Muscle layer of colon (tissue), 2 donors: ENCODE measurements at regions not wholly inside any gene's neighbourhood (a gene's known extent, or its start where the extent isn't known, plus 50 kb on each side); places are given as distances from the start of the nearest gene placed in this dataset.
"Not testable (repeated sequence)": the region's sequence is repeated elsewhere in the genome, so short reads cannot be mapped to it uniquely, and the experiment has no call there.

Experiments used
- H3K27ac ChIP-seq: one replicate; pipeline ENCODE4 v1.7.0; 2013; ENCODE audit warnings: low read depth, mild to moderate bottlenecking, low read length, moderate library complexity
- H3K27me3 ChIP-seq, 2 donors: one replicate each; pipeline ENCODE4 v1.7.0; 2013; ENCODE audit warnings: low read length in 2 of 2, mild to moderate bottlenecking in 2 of 2; ENCODE audit not compliant: insufficient read depth in 2 of 2, control insufficient read depth in 1 of 2
- H3K36me3 ChIP-seq: one replicate; pipeline ENCODE4 v1.7.0; 2013; ENCODE audit warnings: mild to moderate bottlenecking, low read length; ENCODE audit not compliant: insufficient read depth
- H3K4me1 ChIP-seq: one replicate; pipeline ENCODE4 v1.7.0; 2013; ENCODE audit warnings: mild to moderate bottlenecking, low read length; ENCODE audit not compliant: insufficient read depth
- H3K4me3 ChIP-seq, 2 donors: one replicate each; pipeline ENCODE4 v1.7.0; 2013; ENCODE audit warnings: low read length in 2 of 2, low read depth in 1 of 2, mild to moderate bottlenecking in 1 of 2, moderate library complexity in 1 of 2
- H3K9ac ChIP-seq: one replicate; pipeline ENCODE4 v1.7.0; 2013; ENCODE audit warnings: low read length
- H3K9me3 ChIP-seq: one replicate; pipeline ENCODE4 v1.7.0; 2013; ENCODE audit warnings: mild to moderate bottlenecking, low read length
- donor health status: abdominal sarcoma.
- donor health status: Adenocarcinoma of cecum.

- Histone ChIP-seq H3K36me3 (peaks cover 43% of the 10 kb centered on the region), H3K4me3 (no peak overlapping the region), H3K4me1 (peaks cover 21% of the 10 kb centered on the region), H3K9ac (no peak overlapping the region), H3K27me3 (no peaks in the 10 kb centered on the region), H3K9me3 (no peaks in the 10 kb centered on the region), H3K27ac (no peak overlapping the region)
These were observed 203.1 kb downstream of the SIPA1L2 start for GRCh38 chr1:232426801-232427200.

- H3K36me3 ChIP-seq, result peaks cover 40% of the 10 kb centered on the region
These were observed 204.5 kb downstream of the SIPA1L2 start for GRCh38 chr1:232425421-232425820.

GRCh38 chr1:232423591-232423990, 206.3 kb downstream of the SIPA1L2 start:
- Histone ChIP-seq H3K9ac (no peak overlapping the region), H3K4me3 (no peak overlapping the region), H3K27ac (no peak overlapping the region), H3K36me3 (peaks cover 47% of the 10 kb centered on the region), H3K27me3 (no peaks in the 10 kb centered on the region), H3K4me1 (peaks cover 10% of the 10 kb centered on the region), H3K9me3 (no peaks in the 10 kb centered on the region)

More at GRCh38 chr1:232425421-232425820, 204.5 kb downstream of the SIPA1L2 start:
- Histone ChIP-seq H3K9ac (no peak overlapping the region), H3K4me1 (peaks cover 21% of the 10 kb centered on the region), H3K27me3 (no peaks in the 10 kb centered on the region), H3K9me3 (no peaks in the 10 kb centered on the region), H3K27ac (no peak overlapping the region), H3K4me3 (no peak overlapping the region)

GRCh38 chr1:232422898-232423297, 207.0 kb downstream of the SIPA1L2 start:
- H3K36me3 ChIP-seq, result peaks cover 52% of the 10 kb centered on the region
- no peak overlapping the region for H3K27ac ChIP-seq
- no peaks in the 10 kb centered on the region for H3K9me3 ChIP-seq

GRCh38 chr1:232422098-232422497, 207.8 kb downstream of the SIPA1L2 start:
- H3K36me3 ChIP-seq, result peaks cover 52% of the 10 kb centered on the region
- peaks cover 3% of the 10 kb centered on the region for H3K4me1 ChIP-seq
- H3K27me3 ChIP-seq, result no peaks in the 10 kb centered on the region
- no peak overlapping the region for H3K4me3 ChIP-seq
- H3K27ac ChIP-seq, result no peak overlapping the region
- H3K9me3 ChIP-seq, result no peaks in the 10 kb centered on the region
- no peak overlapping the region for H3K9ac ChIP-seq

More at GRCh38 chr1:232422898-232423297, 207.0 kb downstream of the SIPA1L2 start:
- no peak overlapping the region for H3K4me3 ChIP-seq
- H3K4me1 ChIP-seq, result peaks cover 6% of the 10 kb centered on the region
- H3K27me3 ChIP-seq, result no peaks in the 10 kb centered on the region
- H3K9ac ChIP-seq, result no peak overlapping the region

GRCh38 chr1:232421143-232421796, 208.7 kb downstream of the SIPA1L2 start:
- Histone ChIP-seq H3K4me1 (no peaks in the 10 kb centered on the region), H3K27me3 (no peaks in the 10 kb centered on the region), H3K27ac (no peak overlapping the region), H3K4me3 (no peak overlapping the region), H3K9ac (no peak overlapping the region), H3K9me3 (no peaks in the 10 kb centered on the region), H3K36me3 (peaks cover 56% of the 10 kb centered on the region)

- Histone ChIP-seq H3K4me3 (no peak overlapping the region), H3K27me3 (no peaks in the 10 kb centered on the region), H3K9me3 (no peaks in the 10 kb centered on the region), H3K9ac (no peak overlapping the region), H3K27ac (no peak overlapping the region), H3K36me3 (peaks cover 56% of the 10 kb centered on the region), H3K4me1 (no peaks in the 10 kb centered on the region)
These were observed 212.2 kb downstream of the SIPA1L2 start for GRCh38 chr1:232417636-232418248.

- no peak overlapping the region for H3K9ac ChIP-seq
- no peak overlapping the region for H3K4me3 ChIP-seq
- H3K9me3 ChIP-seq, result no peaks in the 10 kb centered on the region
- no peaks in the 10 kb centered on the region for H3K27me3 ChIP-seq
- no peaks in the 10 kb centered on the region for H3K4me1 ChIP-seq
- H3K36me3 ChIP-seq, result peaks cover 65% of the 10 kb centered on the region
- no peak overlapping the region for H3K27ac ChIP-seq
These were observed 213.8 kb downstream of the SIPA1L2 start for GRCh38 chr1:232416026-232416568.

GRCh38 chr1:232415481-232415880, 214.5 kb downstream of the SIPA1L2 start:
- H3K27ac ChIP-seq, H3K9me3 ChIP-seq, H3K27me3 ChIP-seq, H3K4me1 ChIP-seq, H3K9ac ChIP-seq, H3K4me3 ChIP-seq: not testable (repeated sequence)
- peaks cover 62% of the 10 kb centered on the region for H3K36me3 ChIP-seq

GRCh38 chr1:232414100-232414499, 215.8 kb downstream of the SIPA1L2 start:
- H3K9me3 ChIP-seq, result peaks cover 4% of the 10 kb centered on the region
- H3K27me3 ChIP-seq, result no peaks in the 10 kb centered on the region

GRCh38 chr1:232413674-232414073, 216.3 kb downstream of the SIPA1L2 start:
- H3K27me3 ChIP-seq, result no peaks in the 10 kb centered on the region
- H3K27ac ChIP-seq, result no peak overlapping the region
- peaks cover 55% of the 10 kb centered on the region for H3K36me3 ChIP-seq
- H3K9me3 ChIP-seq, result peaks cover 4% of the 10 kb centered on the region
- no peak overlapping the region for H3K4me3 ChIP-seq
- no peak overlapping the region for H3K9ac ChIP-seq
- H3K4me1 ChIP-seq, result no peaks in the 10 kb centered on the region

More at GRCh38 chr1:232414100-232414499, 215.8 kb downstream of the SIPA1L2 start:
- Histone ChIP-seq H3K36me3 (peaks cover 56% of the 10 kb centered on the region), H3K4me1 (no peaks in the 10 kb centered on the region), H3K4me3 (no peak overlapping the region), H3K9ac (no peak overlapping the region), H3K27ac (no peak overlapping the region)
